ENCODE measurements at regions not wholly inside any gene's neighbourhood (a gene's known extent, or its start where the extent isn't known, plus 50 kb on each side); places are given as distances from the start of the nearest gene placed in this dataset.
"Not testable (repeated sequence)": the region's sequence is repeated elsewhere in the genome, so short reads cannot be mapped to it uniquely, and the experiment has no call there.

DNA sequence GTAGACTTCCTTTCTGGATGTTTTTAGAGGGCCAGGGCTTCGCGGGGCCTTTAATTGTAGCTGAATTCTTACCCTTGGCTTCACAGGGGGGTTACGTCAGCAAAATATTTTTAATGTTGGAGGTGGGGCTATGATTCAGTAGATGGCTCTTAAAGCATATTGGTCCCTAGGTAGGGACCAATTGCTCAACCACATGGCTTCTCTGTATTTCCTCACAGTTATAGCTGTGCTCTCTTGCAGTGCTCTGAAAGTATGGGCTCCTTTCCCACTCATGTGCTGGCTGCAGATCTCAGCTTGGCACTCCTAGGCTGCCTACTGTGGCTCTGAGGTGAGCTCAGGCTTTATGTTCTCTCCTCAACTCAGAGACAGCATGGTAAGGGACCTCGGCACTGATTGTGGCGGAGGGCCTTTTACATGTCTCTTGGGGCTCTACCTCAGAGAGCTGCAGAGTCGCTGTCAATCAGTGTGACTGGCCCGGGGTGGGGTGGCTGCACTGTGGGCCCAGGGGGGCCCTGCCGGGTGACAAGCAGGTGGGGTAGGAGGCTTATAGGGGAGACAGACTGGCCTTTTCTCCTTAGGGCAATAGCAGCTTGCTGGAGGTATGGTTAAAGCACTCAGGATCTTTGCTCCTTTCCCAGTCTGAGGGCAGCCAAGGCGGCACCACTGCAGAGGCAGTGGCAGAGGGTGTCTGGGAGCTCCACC lies 318.0 kb downstream of the DOK5 start:
- Histone ChIP-seq H3K9me3 (ENCODE audit: low read length) (no peaks in the 10 kb centered on the region), H3K4me1 (ENCODE audit: insufficient read depth, low read length) (no peaks in the 10 kb centered on the region), H3K4me3 (ENCODE audit: low read length) (no peak overlapping the region), H3K36me3 (ENCODE audit: insufficient read depth, low read length) (no peaks in the 10 kb centered on the region), H3K27me3 (ENCODE audit: insufficient read depth, low read length) (no peaks in the 10 kb centered on the region), H2AFZ (ENCODE audit: low read depth, low read length) (no peak overlapping the region)

- Histone ChIP-seq H3K9me3 (ENCODE audit: low read length) (no peaks in the 10 kb centered on the region), H3K27me3 (ENCODE audit: insufficient read depth, low read length) (no peaks in the 10 kb centered on the region), H2AFZ (ENCODE audit: low read depth, low read length) (no peak overlapping the region), H3K4me1 (ENCODE audit: insufficient read depth, low read length) (no peaks in the 10 kb centered on the region), H3K4me3 (ENCODE audit: low read length) (no peak overlapping the region), H3K36me3 (ENCODE audit: insufficient read depth, low read length) (no peaks in the 10 kb centered on the region)
These were observed 317.3 kb downstream of the DOK5 start for GRCh38 chr20:54792688-54793087.

DNA sequence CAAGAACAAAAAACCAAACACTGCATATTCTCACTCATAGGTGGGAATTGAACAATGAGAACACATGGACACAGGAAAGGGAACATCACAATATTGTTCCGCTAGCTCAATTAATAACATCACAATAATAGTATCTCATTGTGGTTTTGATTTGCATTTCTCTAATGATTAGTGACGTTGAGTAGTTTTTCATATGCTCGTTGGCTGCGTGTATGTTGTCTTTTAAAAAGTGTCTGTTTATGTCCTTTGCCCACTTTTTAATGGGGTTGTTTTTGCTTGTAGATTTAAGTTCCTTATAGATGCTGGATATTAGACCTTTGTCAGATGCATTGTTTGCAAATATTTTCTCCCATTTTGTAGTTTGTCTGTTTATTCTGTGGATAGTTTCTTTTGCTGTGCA lies 312.9 kb downstream of the DOK5 start:
- not testable (repeated sequence) for H3K4me1 ChIP-seq (ENCODE audit: insufficient read depth, low read length); H3K36me3 ChIP-seq (ENCODE audit: insufficient read depth, low read length); H3K4me3 ChIP-seq (ENCODE audit: low read length); H2AFZ ChIP-seq (ENCODE audit: low read depth, low read length); H3K9me3 ChIP-seq (ENCODE audit: low read length); H3K27me3 ChIP-seq (ENCODE audit: insufficient read depth, low read length)

DNA sequence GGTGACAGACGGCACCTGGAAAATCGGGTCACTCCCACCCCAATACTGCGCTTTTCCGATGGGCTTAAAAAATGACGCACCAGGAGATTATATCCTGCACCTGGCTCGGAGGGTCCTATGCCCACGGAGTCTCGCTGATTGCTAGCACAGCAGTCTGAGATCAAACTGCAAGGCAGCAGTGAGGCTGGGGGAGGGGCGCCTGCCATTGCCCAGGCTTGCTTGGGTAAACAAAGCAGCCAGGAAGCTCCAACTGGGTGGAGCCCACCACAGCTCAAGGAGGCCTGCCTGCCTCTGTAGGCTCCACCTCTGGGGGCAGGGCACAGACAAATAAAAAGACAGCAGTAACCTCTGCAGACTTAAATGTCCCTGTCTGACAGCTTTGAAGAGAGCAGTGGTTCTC lies 307.4 kb downstream of the DOK5 start:
- H3K4me1 ChIP-seq (ENCODE audit: insufficient read depth, low read length); H3K9me3 ChIP-seq (ENCODE audit: low read length); H3K36me3 ChIP-seq (ENCODE audit: insufficient read depth, low read length); H3K4me3 ChIP-seq (ENCODE audit: low read length); H2AFZ ChIP-seq (ENCODE audit: low read depth, low read length); H3K27me3 ChIP-seq (ENCODE audit: insufficient read depth, low read length): not testable (repeated sequence)

- Histone ChIP-seq H3K4me3 (ENCODE audit: low read length) (no peak overlapping the region), H2AFZ (ENCODE audit: low read depth, low read length) (no peak overlapping the region), H3K4me1 (ENCODE audit: insufficient read depth, low read length) (no peaks in the 10 kb centered on the region), H3K27me3 (ENCODE audit: insufficient read depth, low read length) (no peaks in the 10 kb centered on the region), H3K9me3 (ENCODE audit: low read length) (no peaks in the 10 kb centered on the region), H3K36me3 (ENCODE audit: insufficient read depth, low read length) (no peaks in the 10 kb centered on the region)
These were observed 299.0 kb downstream of the DOK5 start for GRCh38 chr20:54774426-54774825.

DNA sequence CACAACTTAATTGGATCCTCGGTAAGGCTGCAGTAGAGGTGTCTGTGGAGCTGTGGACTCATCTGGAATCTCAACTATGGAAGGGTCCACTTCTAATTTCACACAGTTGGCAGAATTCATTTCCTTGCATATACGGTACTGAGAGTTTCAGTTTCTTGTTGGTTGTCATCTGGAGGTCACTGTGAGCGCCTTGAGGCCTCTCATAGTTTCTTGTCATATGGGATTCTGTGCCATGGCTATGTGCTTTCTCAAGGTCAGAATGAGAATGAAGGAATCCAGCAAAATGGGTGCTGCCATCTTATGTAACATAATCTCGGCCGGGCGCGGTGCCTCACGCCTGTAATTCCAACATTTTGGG lies 298.2 kb downstream of the DOK5 start:
- Histone ChIP-seq H3K27me3 (ENCODE audit: insufficient read depth, low read length) (no peaks in the 10 kb centered on the region), H3K9me3 (ENCODE audit: low read length) (no peaks in the 10 kb centered on the region), H3K36me3 (ENCODE audit: insufficient read depth, low read length) (no peaks in the 10 kb centered on the region), H3K4me1 (ENCODE audit: insufficient read depth, low read length) (no peaks in the 10 kb centered on the region), H2AFZ (ENCODE audit: low read depth, low read length) (no peak overlapping the region), H3K4me3 (ENCODE audit: low read length) (no peak overlapping the region)

GRCh38 chr20:54772893-54773642 lies 297.7 kb downstream of the DOK5 start:
- no peaks in the 10 kb centered on the region for H3K9me3 ChIP-seq (ENCODE audit: low read length)
- H3K36me3 ChIP-seq (ENCODE audit: insufficient read depth, low read length), result no peaks in the 10 kb centered on the region
- no peak overlapping the region for H3K4me3 ChIP-seq (ENCODE audit: low read length)
- no peaks in the 10 kb centered on the region for H3K27me3 ChIP-seq (ENCODE audit: insufficient read depth, low read length)
- no peaks in the 10 kb centered on the region for H3K4me1 ChIP-seq (ENCODE audit: insufficient read depth, low read length)
- no peak overlapping the region for H2AFZ ChIP-seq (ENCODE audit: low read depth, low read length)

GRCh38 chr20:54766483-54766882 lies 291.1 kb downstream of the DOK5 start:
- H3K36me3 ChIP-seq (ENCODE audit: insufficient read depth, low read length), result no peaks in the 10 kb centered on the region
- peaks cover 4% of the 10 kb centered on the region for H3K27me3 ChIP-seq (ENCODE audit: insufficient read depth, low read length)
- H3K9me3 ChIP-seq (ENCODE audit: low read length), result no peaks in the 10 kb centered on the region
- H2AFZ ChIP-seq (ENCODE audit: low read depth, low read length), result no peak overlapping the region
- no peaks in the 10 kb centered on the region for H3K4me1 ChIP-seq (ENCODE audit: insufficient read depth, low read length)
- H3K4me3 ChIP-seq (ENCODE audit: low read length), result no peak overlapping the region

DNA sequence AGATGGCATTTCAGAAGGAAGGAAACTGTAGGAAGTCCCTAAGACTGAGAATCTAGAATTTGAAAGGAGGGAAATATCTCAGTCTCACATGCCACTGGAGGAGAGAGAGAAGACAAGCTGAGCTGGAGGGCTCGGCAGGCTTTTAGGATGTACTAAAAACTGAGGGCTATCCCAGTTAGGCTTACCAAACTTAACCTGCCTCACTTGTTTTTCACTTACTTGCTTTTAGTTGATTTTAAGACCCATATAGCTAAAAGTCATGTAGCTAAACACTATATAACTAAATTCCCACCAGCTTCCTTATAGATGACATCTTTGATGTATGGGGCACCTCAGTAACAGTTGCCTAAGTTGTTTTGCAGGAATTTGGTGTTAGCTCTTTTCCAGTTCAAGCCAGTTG lies 288.0 kb downstream of the DOK5 start:
- Histone ChIP-seq H3K27me3 (ENCODE audit: insufficient read depth, low read length) (peaks cover 4% of the 10 kb centered on the region), H3K36me3 (ENCODE audit: insufficient read depth, low read length) (no peaks in the 10 kb centered on the region), H2AFZ (ENCODE audit: low read depth, low read length) (no peak overlapping the region), H3K9me3 (ENCODE audit: low read length) (no peaks in the 10 kb centered on the region), H3K4me3 (ENCODE audit: low read length) (no peak overlapping the region), H3K4me1 (ENCODE audit: insufficient read depth, low read length) (no peaks in the 10 kb centered on the region)

DNA sequence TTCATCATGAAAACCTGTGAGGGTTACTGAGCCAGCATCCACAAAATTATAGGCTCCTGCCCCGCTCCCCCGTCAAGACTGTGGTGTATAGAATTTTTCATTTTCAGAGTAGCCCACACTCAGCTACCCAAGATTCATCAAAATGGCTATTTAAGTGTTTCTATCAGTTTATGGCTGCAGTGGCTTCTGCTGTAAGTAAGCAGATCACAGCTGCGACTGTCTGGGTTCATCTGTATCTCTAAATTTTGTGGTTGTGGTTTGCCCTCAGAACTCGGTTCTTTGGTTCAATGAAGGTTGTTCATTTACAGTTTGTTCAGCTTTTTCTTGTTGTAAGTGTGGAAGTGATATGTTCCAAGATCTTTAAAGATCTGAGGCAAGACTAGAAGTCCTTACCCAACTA lies 284.2 kb downstream of the DOK5 start:
- Histone ChIP-seq H3K27me3 (ENCODE audit: insufficient read depth, low read length) (no peaks in the 10 kb centered on the region), H3K36me3 (ENCODE audit: insufficient read depth, low read length) (no peaks in the 10 kb centered on the region), H3K9me3 (ENCODE audit: low read length) (no peaks in the 10 kb centered on the region), H2AFZ (ENCODE audit: low read depth, low read length) (no peak overlapping the region), H3K4me1 (ENCODE audit: insufficient read depth, low read length) (no peaks in the 10 kb centered on the region), H3K4me3 (ENCODE audit: low read length) (no peak overlapping the region)

- Histone ChIP-seq H2AFZ (ENCODE audit: low read depth, low read length) (no peak overlapping the region), H3K4me1 (ENCODE audit: insufficient read depth, low read length) (no peaks in the 10 kb centered on the region), H3K9me3 (ENCODE audit: low read length) (no peaks in the 10 kb centered on the region), H3K27me3 (ENCODE audit: insufficient read depth, low read length) (no peaks in the 10 kb centered on the region), H3K36me3 (ENCODE audit: insufficient read depth, low read length) (no peaks in the 10 kb centered on the region), H3K4me3 (ENCODE audit: low read length) (no peak overlapping the region)
These were observed 271.4 kb downstream of the DOK5 start for GRCh38 chr20:54746796-54747195.

DNA sequence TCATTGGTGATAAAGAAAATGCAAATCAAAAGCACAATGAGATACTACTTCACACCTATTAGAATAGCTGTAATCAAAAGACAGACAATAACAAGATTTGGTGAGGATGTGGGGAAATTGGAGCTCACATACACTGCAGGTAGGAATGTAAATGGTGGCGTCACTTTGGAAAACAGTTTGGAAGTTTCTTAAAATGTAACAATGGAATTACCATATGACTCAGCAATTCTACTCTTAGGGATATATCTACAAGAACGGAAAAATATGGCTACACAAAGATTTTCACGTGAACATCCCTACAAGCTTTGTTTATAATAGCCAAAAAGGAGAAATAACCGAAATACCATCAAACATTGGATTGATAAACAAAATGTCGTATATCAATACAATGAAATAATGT lies 270.4 kb downstream of the DOK5 start:
- no peaks in the 10 kb centered on the region for H3K36me3 ChIP-seq (ENCODE audit: insufficient read depth, low read length)

DNA sequence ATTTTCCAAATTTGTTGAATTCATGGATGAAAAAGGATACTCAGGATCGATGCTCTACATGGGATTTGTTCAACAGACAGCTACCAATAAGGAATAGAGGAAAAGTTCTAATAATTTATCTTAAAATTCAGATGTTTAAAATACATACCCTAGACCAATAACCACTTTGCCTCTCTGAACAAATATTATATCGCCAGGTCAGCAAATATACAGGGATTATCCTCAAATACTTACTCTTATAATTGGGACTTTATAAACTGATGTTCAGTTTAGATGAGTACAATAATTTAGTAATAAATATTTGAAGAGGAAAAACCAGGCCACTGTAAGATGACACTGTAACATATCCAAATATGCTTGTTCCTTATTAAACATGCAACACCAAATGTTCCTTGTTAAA lies 268.7 kb downstream of the DOK5 start:
- no peaks in the 10 kb centered on the region for H3K4me1 ChIP-seq (ENCODE audit: insufficient read depth, low read length)
- H2AFZ ChIP-seq (ENCODE audit: low read depth, low read length), result no peak overlapping the region
- no peak overlapping the region for H3K4me3 ChIP-seq (ENCODE audit: low read length)
- no peaks in the 10 kb centered on the region for H3K36me3 ChIP-seq (ENCODE audit: insufficient read depth, low read length)
- H3K9me3 ChIP-seq (ENCODE audit: low read length), result no peaks in the 10 kb centered on the region
- no peaks in the 10 kb centered on the region for H3K27me3 ChIP-seq (ENCODE audit: insufficient read depth, low read length)

More for the DNA sequence above, 270.4 kb downstream of the DOK5 start:
- H3K4me1 ChIP-seq (ENCODE audit: insufficient read depth, low read length), result no peaks in the 10 kb centered on the region
- no peak overlapping the region for H2AFZ ChIP-seq (ENCODE audit: low read depth, low read length)
- H3K27me3 ChIP-seq (ENCODE audit: insufficient read depth, low read length), result no peaks in the 10 kb centered on the region
- no peak overlapping the region for H3K4me3 ChIP-seq (ENCODE audit: low read length)
- no peaks in the 10 kb centered on the region for H3K9me3 ChIP-seq (ENCODE audit: low read length)

DNA sequence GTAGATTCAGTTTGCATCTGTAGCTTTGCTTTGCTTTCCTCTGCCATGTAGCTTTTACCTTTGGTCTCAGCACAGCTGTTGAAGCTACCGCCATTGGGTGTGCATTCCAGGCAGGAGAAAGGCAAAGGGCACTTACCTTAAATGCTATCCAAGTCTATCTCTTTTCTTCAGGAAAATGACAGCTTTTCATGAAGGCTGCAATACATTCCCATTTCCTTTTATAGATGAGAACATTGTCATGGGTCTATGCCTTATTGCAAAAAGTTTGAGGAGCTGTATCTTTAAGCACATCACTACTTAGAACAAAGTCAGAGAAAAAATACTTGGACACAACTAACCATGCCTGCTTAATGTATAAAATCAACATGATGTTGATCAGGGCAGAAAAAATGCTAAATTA lies 266.8 kb downstream of the DOK5 start:
- H3K27me3 ChIP-seq (ENCODE audit: insufficient read depth, low read length), result no peaks in the 10 kb centered on the region
- no peaks in the 10 kb centered on the region for H3K4me1 ChIP-seq (ENCODE audit: insufficient read depth, low read length)
- no peaks in the 10 kb centered on the region for H3K9me3 ChIP-seq (ENCODE audit: low read length)
- H2AFZ ChIP-seq (ENCODE audit: low read depth, low read length), result no peak overlapping the region
- no peaks in the 10 kb centered on the region for H3K36me3 ChIP-seq (ENCODE audit: insufficient read depth, low read length)
- no peak overlapping the region for H3K4me3 ChIP-seq (ENCODE audit: low read length)
